ENCODE measurements at regions not wholly inside any gene's neighbourhood (a gene's known extent, or its start where the extent isn't known, plus 50 kb on each side); places are given as distances from the start of the nearest gene placed in this dataset.

DNA sequence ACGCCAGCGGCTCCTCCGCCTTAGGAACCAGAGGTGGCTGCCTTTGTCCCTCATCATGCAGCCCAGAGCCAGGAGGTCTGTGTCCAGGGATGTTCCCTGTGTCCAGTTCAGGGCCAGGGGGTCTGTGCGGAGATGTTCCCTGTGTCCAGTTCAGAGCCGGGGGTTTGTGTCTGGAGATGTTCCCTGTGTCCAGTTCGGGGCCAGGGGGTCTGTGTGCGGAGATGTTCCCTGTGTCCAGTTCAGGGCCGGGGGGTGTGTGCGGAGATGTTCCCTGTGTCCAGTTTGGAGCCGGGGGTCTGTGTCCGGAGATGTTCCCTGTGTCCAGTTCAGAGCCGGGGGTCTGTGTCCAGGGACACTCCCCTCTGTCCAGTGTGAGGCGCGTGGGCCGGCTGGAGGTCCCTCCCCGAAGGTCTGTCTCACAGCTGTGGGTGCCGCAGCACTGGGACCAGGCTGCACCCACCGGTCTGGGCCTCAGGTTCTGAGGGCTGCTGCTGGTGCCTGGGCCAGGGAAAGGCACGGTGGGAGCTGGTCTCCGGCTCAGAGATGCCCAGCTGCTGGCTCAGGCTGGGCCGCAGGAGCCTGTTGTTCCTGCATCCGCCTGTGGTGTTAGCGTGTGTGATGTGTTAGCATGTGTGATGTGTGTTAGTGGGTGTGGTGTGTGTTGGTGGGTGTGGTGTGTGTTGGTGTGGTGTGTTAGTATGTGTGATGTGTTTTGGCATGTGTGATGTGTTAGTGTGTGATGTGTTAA lies 67.9 kb upstream of the CFAP46 start:
- no peak for TF ChIP-seq CTCF (IDR thresholded peaks at IDR 0.05 in 8 of 11, conservative IDR thresholded peaks at IDR 0.05 in 3 of 11)
- TF ChIP-seq POLR2AphosphoS5 (IDR thresholded peaks at IDR 0.05), result no peak

All from spleen (tissue), 7 donors.